Heart left ventricle (tissue), 16 donors: ENCODE measurements at regions not wholly inside any gene's neighbourhood (a gene's known extent, or its start where the extent isn't known, plus 50 kb on each side); places are given as distances from the start of the nearest gene placed in this dataset.

Experiments used
- ATAC-seq, 4 donors: fragments of 200-7000 bp; cut with Tn5 transposase; one replicate each; pipeline ENCODE4 v1.9.1; 2020 to 2022; ENCODE audit warnings: moderate library complexity in 4 of 4, mild to moderate bottlenecking in 3 of 4, moderate number of reproducible peaks in 1 of 4
- DNase-seq, 5 donors: peaks; one replicate each; pipeline ENCODE4 v3.0.0-alpha.2; 2020
- H3K27ac ChIP-seq, 12 donors: fragments of 200-600 bp; sonication (generic) in 4 of 12; one replicate each; pipeline versions ENCODE4 v1.5.0 to v1.8.0; 2016 to 2022; ENCODE audit warnings: mild to moderate bottlenecking in 2 of 12
- H3K27me3 ChIP-seq, 9 donors: fragments of 200-600 bp; sonication (generic) in 2 of 9; one replicate each; pipeline versions ENCODE4 v1.5.1 to v1.8.0; 2016 to 2022; ENCODE audit warnings: mild to moderate bottlenecking in 3 of 9
- H3K36me3 ChIP-seq, 9 donors: fragments of 200-600 bp; sonication (generic) in 2 of 9; one replicate each; pipeline versions ENCODE4 v1.5.0 to v1.8.0; 2018 to 2022; ENCODE audit warnings: mild to moderate bottlenecking in 2 of 9
- H3K4me1 ChIP-seq, 12 donors: fragments of 200-600 bp; sonication (generic) in 4 of 12; one replicate each; pipeline versions ENCODE4 v1.5.0 to v1.8.0; 2016 to 2022; ENCODE audit warnings: mild to moderate bottlenecking in 3 of 12
- H3K4me3 ChIP-seq, 12 donors: fragments of 200-600 bp; sonication (generic) in 4 of 12; one replicate each; pipeline versions ENCODE4 v1.5.0 to v1.8.0; 2017 to 2022; ENCODE audit warnings: mild to moderate bottlenecking in 9 of 12, moderate library complexity in 4 of 12
- H3K9me3 ChIP-seq, 12 donors: fragments of 200-600 bp; sonication (generic) in 4 of 12; one replicate each; pipeline versions ENCODE4 v1.5.0 to v1.8.0; 2016 to 2022; ENCODE audit warnings: mild to moderate bottlenecking in 1 of 12
- CTCF ChIP-seq, 12 donors: fragments of 200-600 bp; sonication (generic) in 4 of 12; IDR thresholded peaks; one replicate each; pipeline versions ENCODE4 v1.5.0 to v1.8.0; 2018 to 2022; ENCODE audit warnings: antibody characterized with exemption in 12 of 12, mild to moderate bottlenecking in 5 of 12
- POLR2A ChIP-seq, 2 donors: fragments of 450-650 bp; IDR thresholded peaks; one replicate each; pipeline ENCODE4 v1.6.1; 2017; ENCODE audit warnings: antibody characterized with exemption in 2 of 2, mild to moderate bottlenecking in 2 of 2, moderate library complexity in 2 of 2
- WGBS, 4 donors: extraction: QIAGEN DNeasy Blood & Tissue Kit in 2 of 4; methylation state at CpG; one replicate each; pipeline versions ENCODE4 v1.1.5 to v1.1.7; 2013 to 2018; 5-methylcytosine and 5-hydroxymethylcytosine counted together
- intact Hi-C, 10 donors: fragments of 100-400 bp; cut with DNase I; formaldehyde crosslinking; loops; one replicate each; pipeline versions ENCODE4 v1.11.1 to v1.14.2; 2022
- donor health status: ischemic (EF 13 %, LVEDD 7.1; RV severe dilation, severe dysfunction).
- donor health status: healthy with polysubstance abuse.
- donor health status: DM: no; HTN: yes; CAD: no.
- donor health status: DM: no; HTN: no; CAD: no.
- donor health status: ischemic (EF 25% LVEDD 6.9; RV normal size, moderate dysfunction).
- donor health status: ischemic (EF 25% LVEDD 5.7; RV mildly dilated, moderate dysfunction).
- donor health status: healthy.
- donor health status: DM: yes; HTN: yes; CAD: no.
- donor health status: ischemic (EF 35%, LVEDD 5.7; RV mildly dilated, moderate dysfunction).
- donor health status: nonischemic (EF 11% LVEDD 7.7; RV severe dilation, severe dysfunction).
- donor health status: DM: yes; HTN: yes; CAD: no.
- donor health status: PGD.
- donor health status: ischemic (EF 29% LVEDD 5.4; RV normal size, mild dysfunction).
- donor health status: nonischemic (EF 23%, LVEDD 6.1; RV moderate dilation, normal function).

GRCh38 chr12:60205500-60205899 is 609.7 kb downstream of the SLC16A7 start:
- TF ChIP-seq POLR2A (IDR thresholded peaks at IDR 0.05) (no peak), CTCF (IDR thresholded peaks at IDR 0.05) (no peak)
- no peak overlapping the region for H3K27ac ChIP-seq
- H3K36me3 ChIP-seq, result no peaks in the 10 kb centered on the region
- ATAC-seq (no peak), DNase-seq (no peak)
- intact Hi-C loops, result no loop called here
- H3K4me1 ChIP-seq, result no peaks in the 10 kb centered on the region
- 60 to 78% (median 65%) methylated on average over 1 of the region's 1 CpG for WGBS, 4 donors
- H3K9me3 ChIP-seq, result no peaks in the 10 kb centered on the region
- no peak overlapping the region for H3K4me3 ChIP-seq
- H3K27me3 ChIP-seq, result no peaks in the 10 kb centered on the region

DNA sequence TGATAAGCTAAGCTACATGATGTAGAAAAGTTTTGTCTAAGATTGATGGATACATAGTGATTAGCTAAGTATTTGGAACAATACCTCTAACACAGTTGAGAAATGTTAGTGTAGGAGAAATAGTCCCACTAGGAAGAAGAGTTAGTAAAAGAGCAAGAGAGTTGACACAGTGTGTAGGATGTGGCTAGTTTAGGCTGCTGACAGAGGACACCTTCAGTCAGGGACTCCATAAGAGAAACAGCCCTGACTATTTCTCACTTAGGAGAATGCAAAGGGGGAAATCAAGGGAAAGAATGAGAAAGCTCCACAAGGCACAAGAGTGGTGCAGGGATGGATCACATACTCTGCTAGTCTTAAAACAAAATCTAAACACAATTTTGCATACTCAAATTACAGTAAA is 613.7 kb downstream of the SLC16A7 start:
- Histone ChIP-seq H3K9me3 (peaks cover 0 to 6% (median 0%) of the 10 kb centered on the region in 12 donors), H3K27ac (no peak overlapping the region), H3K4me3 (no peak overlapping the region), H3K36me3 (no peaks in the 10 kb centered on the region), H3K27me3 (no peaks in the 10 kb centered on the region), H3K4me1 (no peaks in the 10 kb centered on the region)
- DNase-seq, result no peak
- ATAC-seq, result no peak
- intact Hi-C loops, result no loop called here
- TF ChIP-seq POLR2A (IDR thresholded peaks at IDR 0.05) (no peak), CTCF (IDR thresholded peaks at IDR 0.05) (no peak)

GRCh38 chr12:60209933-60210332 is 614.1 kb downstream of the SLC16A7 start:
- WGBS, 4 donors, result 69 to 84% (median 80%) methylated on average over 4 of the region's 4 CpGs
- Histone ChIP-seq H3K27me3 (no peaks in the 10 kb centered on the region), H3K36me3 (no peaks in the 10 kb centered on the region), H3K27ac (no peak overlapping the region), H3K4me1 (no peaks in the 10 kb centered on the region), H3K4me3 (no peak overlapping the region), H3K9me3 (peaks cover 0 to 6% (median 0%) of the 10 kb centered on the region in 12 donors)
- intact Hi-C loops, result no loop called here
- TF ChIP-seq CTCF (IDR thresholded peaks at IDR 0.05) (no peak), POLR2A (IDR thresholded peaks at IDR 0.05) (no peak)
- ATAC-seq, result no peak
- no peak for DNase-seq

DNA sequence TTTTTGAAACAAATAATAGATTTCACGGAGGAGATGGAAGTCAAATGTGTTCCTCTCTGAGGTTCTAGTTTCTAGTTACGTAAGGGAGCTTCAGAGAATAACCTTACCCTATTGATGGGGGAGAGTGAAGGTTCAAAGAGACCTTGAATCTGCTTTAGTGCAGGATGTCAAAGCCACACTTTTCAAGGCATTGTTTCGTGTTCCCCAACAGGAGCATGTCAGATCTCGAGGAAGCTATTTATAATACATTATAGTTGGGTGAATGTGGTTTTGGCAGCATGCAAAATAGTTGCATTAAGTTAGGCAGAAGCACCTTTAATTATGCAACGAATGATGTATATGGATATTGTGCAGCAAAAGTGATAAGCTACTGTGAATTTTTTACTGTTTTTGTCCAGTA is 614.9 kb downstream of the SLC16A7 start:
- no peaks in the 10 kb centered on the region for H3K27me3 ChIP-seq
- WGBS, 4 donors, result 72 to 79% (median 74%) methylated on average over 5 of the region's 5 CpGs
- H3K4me3 ChIP-seq, result no peak overlapping the region
- DNase-seq, result no peak
- TF ChIP-seq CTCF (IDR thresholded peaks at IDR 0.05) (no peak), POLR2A (IDR thresholded peaks at IDR 0.05) (no peak)
- H3K4me1 ChIP-seq, result no peaks in the 10 kb centered on the region
- no peak overlapping the region for H3K27ac ChIP-seq
- ATAC-seq, result no peak
- peaks cover 0 to 6% (median 0%) of the 10 kb centered on the region in 12 donors for H3K9me3 ChIP-seq
- intact Hi-C loops, result no loop called here
- H3K36me3 ChIP-seq, result no peaks in the 10 kb centered on the region
